Loucy (cell line): ENCODE measurements at regions not wholly inside any gene's neighbourhood (a gene's known extent, or its start where the extent isn't known, plus 50 kb on each side); places are given as distances from the start of the nearest gene placed in this dataset.

Experiments used
- H2AFZ ChIP-seq: fragments of 200-600 bp; sonication (generic); 2 replicates; pipeline ENCODE4 v1.6.0; 2016; ENCODE audit warnings: antibody characterized with exemption, mild to moderate bottlenecking, low read length, moderate library complexity
- H3F3A ChIP-seq: fragments of 200-600 bp; 2 replicates; pipeline ENCODE4 v1.6.0; 2016; ENCODE audit warnings: antibody characterized with exemption, low read depth, mild to moderate bottlenecking
- H3K27me3 ChIP-seq: fragments of 200-600 bp; sonication (generic); 2 replicates; pipeline ENCODE4 v1.6.1; 2014; ENCODE audit warnings: low read length, mild to moderate bottlenecking; ENCODE audit not compliant: insufficient read depth, poor library complexity, severe bottlenecking
- H3K36me3 ChIP-seq: fragments of 200-600 bp; sonication (generic); 2 replicates; pipeline ENCODE4 v1.6.1; 2016; ENCODE audit warnings: low read length; ENCODE audit not compliant: insufficient read depth
- H3K4me1 ChIP-seq: fragments of 200-600 bp; sonication (generic); 2 replicates; pipeline ENCODE4 v1.5.1; 2014; ENCODE audit warnings: low read length, mild to moderate bottlenecking; ENCODE audit not compliant: insufficient read depth, poor library complexity, severe bottlenecking
- H3K4me2 ChIP-seq: fragments of 200-600 bp; sonication (generic); 2 replicates; pipeline ENCODE4 v1.6.0; 2014; ENCODE audit warnings: antibody characterized with exemption, low read length, low read depth, mild to moderate bottlenecking; ENCODE audit not compliant: poor library complexity, severe bottlenecking
- H3K4me3 ChIP-seq: fragments of 200-600 bp; sonication (generic); 2 replicates; pipeline ENCODE4 v1.5.1; 2014; ENCODE audit warnings: low read length, mild to moderate bottlenecking, mixed read lengths; ENCODE audit not compliant: poor library complexity, severe bottlenecking
- H3K79me2 ChIP-seq: fragments of 200-600 bp; sonication (generic); 2 replicates; pipeline ENCODE4 v1.6.1; 2014; ENCODE audit warnings: low read length; ENCODE audit not compliant: insufficient read depth
- H3K9ac ChIP-seq: fragments of 200-600 bp; sonication (generic); 2 replicates; pipeline ENCODE4 v1.6.0; 2014; ENCODE audit warnings: mild to moderate bottlenecking, low read depth, low read length, moderate library complexity; ENCODE audit not compliant: poor library complexity, severe bottlenecking
- H3K9me2 ChIP-seq: fragments of 200-600 bp; sonication (generic); replicated peaks from 2 replicates; pipeline ENCODE4 v1.6.1; 2016; ENCODE audit warnings: low read depth, low read length, mixed read lengths
- H3K9me3 ChIP-seq: fragments of 200-600 bp; sonication (generic); 2 replicates; pipeline ENCODE4 v1.6.1; 2014; ENCODE audit warnings: mild to moderate bottlenecking, antibody characterized with exemption, low read length, low read depth; ENCODE audit not compliant: insufficient read depth
- H4K20me1 ChIP-seq: fragments of 200-600 bp; sonication (generic); 2 replicates; pipeline ENCODE4 v1.6.0; 2014; ENCODE audit warnings: antibody characterized with exemption, low read length, mild to moderate bottlenecking; ENCODE audit not compliant: insufficient read depth, poor library complexity, severe bottlenecking
- EZH2phosphoT487 ChIP-seq: fragments of 200-600 bp; IDR thresholded peaks from 2 replicates; pipeline ENCODE4 v1.6.1; 2018; ENCODE audit warnings: antibody characterized with exemption, mild to moderate bottlenecking, moderate library complexity, borderline replicate concordance
- TF ChIP-seq, protein P1 (sequence below): fragments of 200-600 bp; sonication (generic); conservative IDR thresholded peaks from 2 replicates; pipeline ENCODE4 v1.5.1; 2014; ENCODE audit warnings: mild to moderate bottlenecking, antibody characterized with exemption, low read length

DNA sequence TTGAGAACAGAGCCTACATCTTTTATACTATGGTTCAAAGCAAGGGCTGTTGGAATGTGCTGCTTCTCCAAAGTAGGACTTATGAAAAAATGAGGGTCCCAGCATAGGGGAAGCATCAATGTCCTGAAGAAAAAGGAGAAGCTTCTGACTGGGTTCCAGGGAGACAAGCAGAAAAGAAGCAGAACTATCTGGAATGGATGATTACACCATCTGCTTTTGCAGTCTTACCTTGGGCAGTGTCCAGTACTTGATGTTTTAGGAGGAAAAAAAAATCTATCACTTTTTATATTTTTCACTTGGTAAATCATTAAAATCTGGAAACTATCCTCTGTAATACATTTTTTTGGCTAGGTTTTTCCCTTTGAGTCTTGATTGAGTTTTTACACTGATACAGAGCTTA lies 57.9 kb upstream of the DPH6 start:
- H3K9ac ChIP-seq = no peak overlapping the region
- no peaks in the 10 kb centered on the region for H3K36me3 ChIP-seq
- H3K4me3 ChIP-seq = no peak overlapping the region
- no peaks in the 10 kb centered on the region for H3F3A ChIP-seq
- no peaks in the 10 kb centered on the region for H3K9me3 ChIP-seq
- no peaks in the 10 kb centered on the region for H4K20me1 ChIP-seq
- no peaks in the 10 kb centered on the region for H3K27me3 ChIP-seq
- no peak overlapping the region for H2AFZ ChIP-seq
- 0 out of 2 replicates have a peak, but pooled peaks cover 3% of the 10 kb centered on the region for H3K9me2 ChIP-seq
- TF ChIP-seq, protein P1, sequence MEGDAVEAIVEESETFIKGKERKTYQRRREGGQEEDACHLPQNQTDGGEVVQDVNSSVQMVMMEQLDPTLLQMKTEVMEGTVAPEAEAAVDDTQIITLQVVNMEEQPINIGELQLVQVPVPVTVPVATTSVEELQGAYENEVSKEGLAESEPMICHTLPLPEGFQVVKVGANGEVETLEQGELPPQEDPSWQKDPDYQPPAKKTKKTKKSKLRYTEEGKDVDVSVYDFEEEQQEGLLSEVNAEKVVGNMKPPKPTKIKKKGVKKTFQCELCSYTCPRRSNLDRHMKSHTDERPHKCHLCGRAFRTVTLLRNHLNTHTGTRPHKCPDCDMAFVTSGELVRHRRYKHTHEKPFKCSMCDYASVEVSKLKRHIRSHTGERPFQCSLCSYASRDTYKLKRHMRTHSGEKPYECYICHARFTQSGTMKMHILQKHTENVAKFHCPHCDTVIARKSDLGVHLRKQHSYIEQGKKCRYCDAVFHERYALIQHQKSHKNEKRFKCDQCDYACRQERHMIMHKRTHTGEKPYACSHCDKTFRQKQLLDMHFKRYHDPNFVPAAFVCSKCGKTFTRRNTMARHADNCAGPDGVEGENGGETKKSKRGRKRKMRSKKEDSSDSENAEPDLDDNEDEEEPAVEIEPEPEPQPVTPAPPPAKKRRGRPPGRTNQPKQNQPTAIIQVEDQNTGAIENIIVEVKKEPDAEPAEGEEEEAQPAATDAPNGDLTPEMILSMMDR = no peak
- no peak for TF ChIP-seq EZH2phosphoT487
- no peaks in the 10 kb centered on the region for H3K79me2 ChIP-seq
- no peak overlapping the region for H3K4me2 ChIP-seq
- H3K4me1 ChIP-seq = no peaks in the 10 kb centered on the region

DNA sequence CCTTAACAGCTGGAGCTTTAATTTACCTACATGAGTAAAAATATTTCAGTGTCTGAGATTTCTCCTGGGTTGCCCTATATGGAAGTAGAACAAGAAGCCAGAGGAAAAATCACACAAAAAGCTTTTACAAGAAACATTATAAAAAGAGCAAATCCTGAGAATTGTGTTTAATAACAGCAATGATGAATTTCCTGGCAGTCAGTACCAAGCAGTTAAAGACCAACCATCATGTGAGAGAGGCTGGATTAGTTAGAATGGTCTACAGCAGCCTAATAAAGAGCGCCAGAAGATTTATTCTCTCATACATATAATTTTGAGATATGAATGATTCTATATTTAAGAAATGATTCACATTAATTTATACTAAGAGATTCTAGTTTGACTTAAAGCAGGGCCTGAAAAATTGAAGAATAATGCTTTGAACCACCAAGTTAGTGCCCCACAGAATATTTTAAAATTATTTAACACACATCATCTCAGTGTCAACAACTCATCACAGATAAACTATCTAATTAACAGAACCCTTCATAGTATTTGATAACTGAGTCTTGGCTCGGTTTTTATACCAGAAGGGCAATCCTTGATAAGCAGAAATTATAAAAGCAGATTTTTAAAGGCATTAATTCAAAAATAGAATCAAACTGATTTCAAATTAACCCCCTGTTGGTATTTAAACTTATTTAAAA lies 59.9 kb upstream of the DPH6 start:
- Histone ChIP-seq H3K4me1 (no peaks in the 10 kb centered on the region), H3K36me3 (no peaks in the 10 kb centered on the region), H3F3A (no peaks in the 10 kb centered on the region), H2AFZ (no peak overlapping the region), H3K27me3 (no peaks in the 10 kb centered on the region), H3K9me3 (no peaks in the 10 kb centered on the region), H3K79me2 (no peaks in the 10 kb centered on the region), H4K20me1 (no peaks in the 10 kb centered on the region), H3K9me2 (0 out of 2 replicates have a peak, but pooled peaks cover 3% of the 10 kb centered on the region), H3K4me3 (no peak overlapping the region), H3K9ac (no peak overlapping the region), H3K4me2 (no peak overlapping the region)
- TF ChIP-seq, protein P1 = no peak
- no peak for TF ChIP-seq EZH2phosphoT487

DNA sequence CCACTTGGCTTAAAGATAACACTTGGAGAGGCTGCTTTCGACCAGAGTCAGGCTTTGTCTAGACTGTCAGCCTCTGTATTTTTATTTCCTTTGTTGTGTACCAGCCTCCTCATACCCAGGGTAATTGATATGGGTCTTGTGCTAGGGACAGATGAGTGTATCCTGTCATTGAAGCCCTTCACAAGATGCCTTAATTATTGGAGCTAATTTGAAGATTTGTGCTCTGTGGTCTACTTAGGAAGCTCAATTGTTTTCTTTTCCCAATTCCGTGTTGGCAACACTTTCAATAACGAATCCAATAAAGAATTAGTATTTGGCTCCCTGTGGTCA lies 60.5 kb upstream of the DPH6 start:
- Histone ChIP-seq H3K4me3 (no peak overlapping the region), H3K27me3 (no peaks in the 10 kb centered on the region), H3K79me2 (no peaks in the 10 kb centered on the region), H3K9ac (no peak overlapping the region), H3F3A (no peaks in the 10 kb centered on the region), H3K36me3 (no peaks in the 10 kb centered on the region), H3K9me2 (0 out of 2 replicates have a peak, but pooled peaks cover 3% of the 10 kb centered on the region), H3K4me2 (no peak overlapping the region), H3K4me1 (no peaks in the 10 kb centered on the region), H3K9me3 (no peaks in the 10 kb centered on the region), H4K20me1 (no peaks in the 10 kb centered on the region), H2AFZ (no peak overlapping the region)
- no peak for TF ChIP-seq EZH2phosphoT487
- TF ChIP-seq, protein P1 = no peak
